ENCODE measurements at regions not wholly inside any gene's neighbourhood (a gene's known extent, or its start where the extent isn't known, plus 50 kb on each side); places are given as distances from the start of the nearest gene placed in this dataset.
A peak's percentile ranks its signal among the peaks of the same experiment; 100 is the strongest.
"Not testable (repeated sequence)": the region's sequence is repeated elsewhere in the genome, so short reads cannot be mapped to it uniquely, and the experiment has no call there.

DNA sequence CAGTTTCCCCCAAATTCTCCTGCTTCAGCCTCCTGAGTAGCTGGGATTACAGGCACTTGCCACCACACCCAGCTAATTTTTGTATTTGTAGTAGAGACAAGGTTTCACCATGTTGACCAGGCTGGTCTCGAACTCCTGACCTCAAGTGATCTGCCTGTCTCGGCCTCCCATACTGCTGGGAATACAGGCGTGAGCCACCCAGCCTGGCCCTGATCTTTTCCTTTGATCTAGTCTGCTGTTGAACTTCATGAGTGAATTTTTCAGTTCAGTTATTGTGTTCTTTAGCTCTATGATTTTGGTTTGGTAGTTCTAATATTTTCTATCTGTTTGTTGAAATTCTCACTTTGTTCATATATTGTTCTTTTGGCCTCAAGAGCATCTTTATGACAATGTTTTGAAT lies 83.4 kb upstream of the RAP2C start:
- H3K36me3 Mint-ChIP-seq; H3K27ac Mint-ChIP-seq; H3K4me3 Mint-ChIP-seq; ATAC-seq; H3K4me1 Mint-ChIP-seq; H3K9me3 Mint-ChIP-seq; DNase-seq (ENCODE audit: low spot score in 2 of 2): not testable (repeated sequence)

DNA sequence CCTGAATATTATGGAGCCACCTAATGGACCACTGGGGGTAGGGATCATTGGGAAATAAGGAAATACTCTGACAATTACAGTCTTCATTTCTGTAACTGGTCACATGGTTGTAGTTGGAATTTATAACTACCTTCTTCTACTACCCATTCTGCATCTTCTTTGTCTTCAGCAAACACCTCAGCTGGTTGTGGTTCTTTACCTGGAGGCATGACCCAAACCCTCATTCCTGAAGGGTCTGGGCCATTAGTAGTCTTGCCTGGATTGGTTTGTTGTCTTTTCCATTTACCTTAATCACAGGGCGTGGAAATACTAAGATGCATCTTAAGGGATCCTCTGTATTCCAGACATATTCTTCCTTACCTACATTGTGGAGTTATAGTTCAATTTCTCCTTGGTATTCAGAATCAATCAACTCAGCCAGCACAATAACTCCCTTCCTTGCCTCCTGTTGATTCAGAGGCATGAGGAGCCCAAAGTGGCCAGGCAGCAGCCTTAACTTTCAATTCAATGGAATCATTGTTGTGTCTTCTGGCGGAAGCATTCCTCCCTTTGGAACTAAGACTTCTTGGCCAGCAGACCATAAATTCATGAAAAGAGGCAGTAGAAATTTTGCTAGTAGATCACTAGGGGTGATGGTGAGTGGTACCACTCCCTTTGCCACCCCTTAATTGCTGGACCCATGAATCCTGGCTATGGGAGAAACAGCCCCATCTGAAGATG lies 75.7 kb upstream of the RAP2C start:
- no peak overlapping the region for H3K27ac Mint-ChIP-seq
- ATAC-seq (no peak), DNase-seq (ENCODE audit: low spot score in 2 of 2) (no peak)

DNA sequence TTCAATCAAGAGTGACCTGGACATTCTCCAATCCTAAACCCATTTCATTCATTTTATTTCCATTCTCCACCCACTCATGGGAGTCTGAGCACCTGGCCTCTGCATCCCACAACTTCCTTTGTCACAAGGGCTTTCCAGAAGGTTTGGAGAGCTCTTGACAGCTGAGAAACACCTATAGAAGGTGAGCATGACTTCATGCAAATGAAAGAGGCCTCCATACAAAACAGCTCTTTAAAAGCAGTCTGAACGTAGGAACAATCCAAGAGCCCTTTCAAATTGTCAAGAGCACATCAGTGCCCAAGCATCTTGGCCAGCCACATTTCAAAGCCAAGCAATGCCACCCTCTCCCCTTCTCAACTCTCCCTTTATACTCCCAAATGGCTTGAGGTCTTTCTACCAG lies 74.9 kb upstream of the RAP2C start:
- Mint-ChIP-seq H3K4me1 (no peaks in the 10 kb centered on the region), H3K4me3 (no peak overlapping the region), H3K27ac (no peak overlapping the region), H3K36me3 (no peaks in the 10 kb centered on the region), H3K9me3 (no peaks in the 10 kb centered on the region)
- no peak for DNase-seq (ENCODE audit: low spot score in 2 of 2)
- ATAC-seq = no peak

More for the DNA sequence above, 75.7 kb upstream of the RAP2C start:
- Mint-ChIP-seq H3K9me3 (no peaks in the 10 kb centered on the region), H3K36me3 (no peaks in the 10 kb centered on the region), H3K4me3 (no peak overlapping the region), H3K4me1 (no peaks in the 10 kb centered on the region)

DNA sequence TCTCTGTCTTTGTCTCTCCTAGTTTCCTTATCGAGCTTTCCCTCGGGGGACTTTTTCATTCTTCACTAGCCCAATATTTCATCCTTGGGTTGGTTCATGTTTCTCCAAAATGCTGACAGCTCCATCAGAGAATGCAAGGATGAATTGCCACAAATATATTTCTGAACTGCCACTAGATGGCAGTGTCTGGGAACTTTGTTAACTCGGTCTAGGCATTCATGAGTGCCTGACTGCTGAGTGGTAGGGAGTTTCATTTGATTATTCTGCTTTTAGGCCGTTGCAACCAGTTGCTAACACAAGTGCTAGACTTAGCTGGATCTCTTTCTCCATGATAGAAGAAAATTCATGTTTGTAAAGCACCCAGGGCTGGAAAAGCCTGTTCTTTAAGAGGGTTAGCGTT lies 73.5 kb upstream of the RAP2C start:
- ATAC-seq (no peak), DNase-seq (ENCODE audit: low spot score in 2 of 2) (no peak)
- Mint-ChIP-seq H3K4me3 (no peak overlapping the region), H3K9me3 (no peaks in the 10 kb centered on the region), H3K27ac (no peak overlapping the region), H3K36me3 (no peaks in the 10 kb centered on the region), H3K4me1 (no peaks in the 10 kb centered on the region)

DNA sequence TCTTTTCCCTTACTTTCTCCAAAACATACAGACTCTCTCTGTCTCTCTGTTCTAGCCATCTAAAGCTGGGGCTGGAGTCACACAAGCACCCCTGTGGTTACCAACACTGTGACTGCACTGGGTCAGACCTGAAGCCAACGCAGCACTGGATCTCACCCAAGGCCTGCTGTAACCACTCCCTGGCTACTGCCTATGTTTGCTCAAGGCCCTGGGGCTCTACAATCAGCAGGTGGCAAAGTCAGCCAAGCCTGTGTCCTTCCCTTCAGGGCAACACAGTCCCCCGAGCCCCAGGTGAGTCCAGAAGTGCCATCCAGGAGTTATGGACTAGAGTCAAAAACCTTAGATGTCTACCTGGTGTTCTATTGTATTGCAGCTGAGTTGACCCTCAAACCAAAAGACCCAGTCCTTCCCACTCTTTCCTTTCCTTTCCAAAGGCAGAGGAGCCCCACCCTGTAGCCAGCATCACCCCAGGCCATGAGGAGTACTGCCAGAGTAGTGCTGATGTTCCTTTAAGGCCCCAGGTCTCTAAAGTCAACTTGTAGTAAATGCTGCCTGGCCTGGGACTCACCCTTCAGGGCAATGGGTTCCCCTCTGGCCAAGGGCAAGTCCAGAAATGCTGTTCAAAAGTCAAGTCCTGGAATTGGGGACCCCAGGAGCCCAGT lies 58.8 kb upstream of the RAP2C start:
- H3K36me3 Mint-ChIP-seq = no peaks in the 10 kb centered on the region
- DNase-seq (ENCODE audit: low spot score in 2 of 2) (no peak), ATAC-seq (no peak)
- no peaks in the 10 kb centered on the region for H3K4me1 Mint-ChIP-seq
- no peak overlapping the region for H3K27ac Mint-ChIP-seq
- H3K4me3 Mint-ChIP-seq = no peak overlapping the region
- no peaks in the 10 kb centered on the region for H3K9me3 Mint-ChIP-seq

DNA sequence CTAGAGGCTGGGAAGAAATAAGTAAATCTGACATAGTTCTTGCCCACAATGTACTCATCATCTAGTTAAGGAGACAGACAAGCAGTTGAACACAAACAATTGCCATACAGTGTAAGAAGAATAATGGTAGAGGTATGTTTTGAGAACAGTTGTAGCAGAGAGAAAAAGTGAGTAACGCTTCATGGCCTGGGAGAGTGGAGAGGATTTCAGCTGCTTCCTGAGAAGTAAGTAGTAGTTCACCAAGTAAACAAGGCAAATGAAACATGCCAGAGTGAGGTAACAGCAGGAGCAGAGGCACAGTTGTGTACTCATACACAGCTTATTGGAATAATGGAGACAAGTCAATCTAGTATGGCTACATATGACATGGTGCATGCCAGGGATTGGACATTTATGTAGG lies 53.6 kb upstream of the RAP2C start:
- ATAC-seq = no peak
- Mint-ChIP-seq H3K4me3 (no peak overlapping the region), H3K4me1 (peaks cover 11% of the 10 kb centered on the region), H3K27ac (no peak overlapping the region), H3K9me3 (no peaks in the 10 kb centered on the region), H3K36me3 (no peaks in the 10 kb centered on the region)
- DNase-seq (ENCODE audit: low spot score in 2 of 2) = no peak

DNA sequence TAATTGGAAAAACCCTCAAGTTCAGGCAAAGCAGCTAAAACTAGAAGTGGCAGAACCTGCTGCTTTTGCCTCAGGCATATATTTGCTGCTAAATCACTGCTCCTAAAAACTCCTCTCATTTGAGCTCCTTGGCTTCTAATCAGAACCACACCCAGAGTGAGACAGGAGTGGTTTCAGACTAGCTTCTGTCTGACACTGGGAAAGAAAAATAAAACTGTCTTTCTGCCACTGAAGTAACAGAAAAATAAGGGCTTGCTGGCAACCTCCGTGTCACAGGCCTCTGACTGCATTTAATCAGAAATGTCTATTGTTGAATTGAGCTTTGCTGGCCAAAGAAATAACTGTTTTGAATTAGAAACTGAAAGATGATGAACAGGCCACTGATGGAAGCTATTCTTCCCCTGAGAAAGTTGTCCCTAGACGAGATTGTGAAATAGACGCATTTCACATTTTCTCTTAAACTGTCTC lies 52.1 kb upstream of the RAP2C start:
- Mint-ChIP-seq H3K9me3 (no peaks in the 10 kb centered on the region), H3K27ac (no peak overlapping the region), H3K36me3 (no peaks in the 10 kb centered on the region), H3K4me1 (peaks cover 16% of the 10 kb centered on the region), H3K4me3 (no peak overlapping the region)
- ATAC-seq (no peak), DNase-seq (ENCODE audit: low spot score in 2 of 2) (no peak)

DNA sequence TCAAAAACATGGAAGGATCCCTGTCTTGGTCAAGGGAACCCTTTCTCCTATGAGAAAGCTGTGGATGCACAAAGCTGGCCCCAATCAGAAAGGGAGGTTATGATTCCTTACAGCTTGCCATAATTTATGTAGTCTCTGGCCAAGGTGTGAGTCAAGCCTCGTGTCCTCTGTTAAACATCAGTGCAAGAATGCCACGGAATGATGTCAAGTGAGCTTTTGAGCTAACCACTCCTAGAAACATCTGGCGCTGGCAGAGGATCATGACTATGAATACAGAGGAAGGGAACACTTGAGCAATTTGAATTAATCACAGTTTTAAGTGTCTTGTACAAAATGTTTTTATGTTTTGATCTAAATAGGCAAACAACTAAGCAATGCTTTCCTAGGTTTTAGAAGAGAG lies 51.5 kb upstream of the RAP2C start:
- H3K36me3 Mint-ChIP-seq = no peaks in the 10 kb centered on the region
- H3K9me3 Mint-ChIP-seq = no peaks in the 10 kb centered on the region
- ATAC-seq (no peak), DNase-seq (ENCODE audit: low spot score in 2 of 2) (no peak)
- H3K27ac Mint-ChIP-seq = no peak overlapping the region
- no peak overlapping the region for H3K4me3 Mint-ChIP-seq
- peaks cover 16% of the 10 kb centered on the region for H3K4me1 Mint-ChIP-seq

DNA sequence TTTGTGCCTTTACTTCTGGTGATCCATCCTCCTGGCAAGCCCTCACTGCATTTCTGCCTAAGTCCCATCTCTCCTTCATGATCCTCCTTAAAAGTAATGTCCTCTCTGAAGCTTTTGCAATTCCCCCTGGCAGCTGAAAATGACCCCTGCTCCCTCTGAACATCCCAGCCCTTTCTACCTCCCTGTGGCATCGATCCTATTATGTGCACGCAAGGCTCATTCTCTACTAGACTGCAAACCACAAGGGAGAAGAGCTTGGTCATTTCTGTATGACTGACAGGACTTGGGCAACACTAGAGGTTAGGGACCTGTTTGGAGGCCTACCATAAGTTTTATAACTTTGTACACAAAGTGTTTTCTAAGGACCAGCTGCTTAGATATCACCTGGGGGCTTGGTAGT lies 50.8 kb upstream of the RAP2C start:
- Mint-ChIP-seq H3K9me3 (no peaks in the 10 kb centered on the region), H3K36me3 (no peaks in the 10 kb centered on the region), H3K27ac (peak overlapping the region; percentile 71), H3K4me1 (peaks cover 16% of the 10 kb centered on the region), H3K4me3 (no peak overlapping the region)
- ATAC-seq (peak; percentile 44), DNase-seq (ENCODE audit: low spot score in 2 of 2) (no peak)
